Uterus (tissue), 3 donors: ENCODE measurements at regions not wholly inside any gene's neighbourhood (a gene's known extent, or its start where the extent isn't known, plus 50 kb on each side); places are given as distances from the start of the nearest gene placed in this dataset.

ENCODE experiments used
- DNase-seq, 2 donors: peaks; one replicate each; pipeline ENCODE4 v3.0.0-alpha.2; 2019 to 2020
- H3K27ac ChIP-seq, 2 donors: fragments of 200-600 bp; sonication (generic); 1 replicate in 1 of 2; 2 replicates in 1 of 2; pipeline ENCODE4 v1.5.1; 2016 to 2018
- H3K27me3 ChIP-seq, 2 donors: fragments of 200-600 bp; sonication (generic); one replicate each; pipeline ENCODE4 v1.5.1; 2018 to 2019; ENCODE audit warnings: control low read depth in 1 of 2
- H3K36me3 ChIP-seq, 2 donors: fragments of 200-600 bp; sonication (generic); one replicate each; pipeline ENCODE4 v1.5.1; 2019; ENCODE audit warnings: control low read depth in 1 of 2
- H3K4me1 ChIP-seq, 2 donors: fragments of 200-600 bp; sonication (generic); one replicate each; pipeline ENCODE4 v1.5.1; 2018 to 2019; ENCODE audit warnings: control low read depth in 1 of 2
- H3K4me3 ChIP-seq, 2 donors: fragments of 200-600 bp; sonication (generic); 1 replicate in 1 of 2; 2 replicates in 1 of 2; pipeline ENCODE4 v1.5.1; 2018 to 2019; ENCODE audit warnings: mild to moderate bottlenecking in 1 of 2
- H3K9me3 ChIP-seq, 2 donors: fragments of 200-600 bp; sonication (generic); one replicate each; pipeline ENCODE4 v1.5.1; 2019; ENCODE audit warnings: control low read depth in 1 of 2
- POLR2A ChIP-seq, 2 donors: fragments of 450-650 bp; IDR thresholded peaks; one replicate each; pipeline ENCODE4 v1.6.1; 2016; ENCODE audit warnings: antibody characterized with exemption in 2 of 2, mild to moderate bottlenecking in 1 of 2, moderate library complexity in 1 of 2
- intact Hi-C: fragments of 100-400 bp; cut with DNase I; formaldehyde crosslinking; loops from one replicate; pipeline ENCODE4 v1.15.1; 2023; ENCODE audit warnings: low total_unique reads
- TF ChIP-seq, protein P1 (sequence below), 4 experiments: fragments of 200-600 bp in 2 of 4; fragments of 450-650 bp in 2 of 4; sonication (generic) in 2 of 4; IDR thresholded peaks; one replicate each; pipeline ENCODE4 v1.5.1; 2016 to 2019; ENCODE audit warnings: antibody characterized with exemption in 4 of 4, mild to moderate bottlenecking in 2 of 4, moderate library complexity in 1 of 4
- donor health status: DM: yes; HTN: yes; CAD: no.

DNA sequence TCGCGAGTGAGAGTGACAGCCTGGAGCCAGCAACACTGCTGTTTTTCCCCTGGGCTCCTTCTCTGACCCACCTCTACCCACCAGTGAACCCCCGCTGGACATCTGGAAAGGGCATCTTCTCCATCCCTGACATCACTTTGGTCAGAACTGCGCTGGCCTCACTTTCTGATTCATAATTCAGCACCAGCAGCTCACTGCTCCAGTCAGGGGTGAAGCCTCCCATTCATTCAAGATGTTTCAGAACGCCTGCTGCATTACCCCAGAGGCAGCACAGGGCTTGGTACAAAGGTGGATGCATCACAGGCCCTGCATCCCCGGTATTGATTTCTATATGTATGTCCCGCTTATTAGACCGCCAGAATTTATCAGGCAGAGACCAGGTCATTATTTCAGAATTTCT, 182.8 kb upstream of the TSHZ3 start:
- no peak for DNase-seq

GRCh38 chr19:31533114-31533513, 183.9 kb upstream of the TSHZ3 start:
- no peak overlapping the region for H3K27ac ChIP-seq
- no peak for DNase-seq
- H3K4me3 ChIP-seq, result no peak overlapping the region
- H3K9me3 ChIP-seq, result no peaks in the 10 kb centered on the region
- TF ChIP-seq, protein P1, sequence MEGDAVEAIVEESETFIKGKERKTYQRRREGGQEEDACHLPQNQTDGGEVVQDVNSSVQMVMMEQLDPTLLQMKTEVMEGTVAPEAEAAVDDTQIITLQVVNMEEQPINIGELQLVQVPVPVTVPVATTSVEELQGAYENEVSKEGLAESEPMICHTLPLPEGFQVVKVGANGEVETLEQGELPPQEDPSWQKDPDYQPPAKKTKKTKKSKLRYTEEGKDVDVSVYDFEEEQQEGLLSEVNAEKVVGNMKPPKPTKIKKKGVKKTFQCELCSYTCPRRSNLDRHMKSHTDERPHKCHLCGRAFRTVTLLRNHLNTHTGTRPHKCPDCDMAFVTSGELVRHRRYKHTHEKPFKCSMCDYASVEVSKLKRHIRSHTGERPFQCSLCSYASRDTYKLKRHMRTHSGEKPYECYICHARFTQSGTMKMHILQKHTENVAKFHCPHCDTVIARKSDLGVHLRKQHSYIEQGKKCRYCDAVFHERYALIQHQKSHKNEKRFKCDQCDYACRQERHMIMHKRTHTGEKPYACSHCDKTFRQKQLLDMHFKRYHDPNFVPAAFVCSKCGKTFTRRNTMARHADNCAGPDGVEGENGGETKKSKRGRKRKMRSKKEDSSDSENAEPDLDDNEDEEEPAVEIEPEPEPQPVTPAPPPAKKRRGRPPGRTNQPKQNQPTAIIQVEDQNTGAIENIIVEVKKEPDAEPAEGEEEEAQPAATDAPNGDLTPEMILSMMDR (IDR thresholded peaks at IDR 0.05), result no peak
- TF ChIP-seq POLR2A (IDR thresholded peaks at IDR 0.05), result no peak
- intact Hi-C loops, result no loop called here
- H3K27me3 ChIP-seq, result no peaks in the 10 kb centered on the region
- no peaks in the 10 kb centered on the region for H3K36me3 ChIP-seq
- no peaks in the 10 kb centered on the region for H3K4me1 ChIP-seq

More for the DNA sequence above, 182.8 kb upstream of the TSHZ3 start:
- Histone ChIP-seq H3K4me1 (no peaks in the 10 kb centered on the region), H3K36me3 (no peaks in the 10 kb centered on the region), H3K9me3 (no peaks in the 10 kb centered on the region), H3K27ac (no peak overlapping the region), H3K27me3 (no peaks in the 10 kb centered on the region), H3K4me3 (no peak overlapping the region)
- TF ChIP-seq, protein P1 (IDR thresholded peaks at IDR 0.05), result no peak
- TF ChIP-seq POLR2A (IDR thresholded peaks at IDR 0.05), result no peak
- intact Hi-C loops, result no loop called here

DNA sequence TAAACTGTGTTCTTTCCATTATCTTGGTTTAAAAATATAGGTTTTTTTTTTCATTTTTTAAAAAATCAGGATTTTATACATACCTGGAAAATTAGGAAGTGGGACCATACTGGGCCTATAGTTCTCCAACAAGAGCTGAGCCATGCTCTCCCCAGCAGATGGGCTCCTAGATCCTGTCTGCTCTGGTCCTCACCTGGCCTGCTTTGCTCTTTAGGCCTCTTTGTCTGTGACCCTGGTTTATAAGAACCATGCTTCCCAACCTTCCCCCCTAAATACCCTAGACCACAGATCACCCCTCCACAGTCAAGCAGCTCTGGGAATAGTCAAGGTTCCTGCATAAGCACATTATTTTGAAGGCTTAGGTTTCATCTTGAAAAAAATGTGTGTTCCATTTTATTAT, 185.0 kb upstream of the TSHZ3 start:
- intact Hi-C loops, result no loop called here
- H3K4me1 ChIP-seq, result no peaks in the 10 kb centered on the region
- no peaks in the 10 kb centered on the region for H3K27me3 ChIP-seq
- no peak overlapping the region for H3K27ac ChIP-seq
- TF ChIP-seq, protein P1 (IDR thresholded peaks at IDR 0.05), result no peak
- no peak for TF ChIP-seq POLR2A (IDR thresholded peaks at IDR 0.05)
- H3K9me3 ChIP-seq, result no peaks in the 10 kb centered on the region
- DNase-seq, result no peak
- no peaks in the 10 kb centered on the region for H3K36me3 ChIP-seq
- no peak overlapping the region for H3K4me3 ChIP-seq

GRCh38 chr19:31534786-31535657, 185.8 kb upstream of the TSHZ3 start:
- Histone ChIP-seq H3K36me3 (no peaks in the 10 kb centered on the region), H3K9me3 (no peaks in the 10 kb centered on the region), H3K4me1 (no peaks in the 10 kb centered on the region), H3K4me3 (no peak overlapping the region), H3K27me3 (no peaks in the 10 kb centered on the region), H3K27ac (no peak overlapping the region)
- DNase-seq, result no peak
- intact Hi-C loops, result no loop called here
- TF ChIP-seq, protein P1 (IDR thresholded peaks at IDR 0.05), result no peak
- no peak for TF ChIP-seq POLR2A (IDR thresholded peaks at IDR 0.05)

GRCh38 chr19:31535691-31536460, 186.6 kb upstream of the TSHZ3 start:
- Histone ChIP-seq H3K27me3 (no peaks in the 10 kb centered on the region), H3K36me3 (no peaks in the 10 kb centered on the region), H3K4me3 (no peak overlapping the region), H3K4me1 (no peaks in the 10 kb centered on the region), H3K9me3 (no peaks in the 10 kb centered on the region), H3K27ac (no peak overlapping the region)
- TF ChIP-seq, protein P1 (IDR thresholded peaks at IDR 0.05), result no peak
- no peak for TF ChIP-seq POLR2A (IDR thresholded peaks at IDR 0.05)
- intact Hi-C loops, result no loop called here
- no peak for DNase-seq
